Activated CD8-positive, alpha-beta T cell treated with anti-CD3 and anti-CD28 coated beads for 36 hours (primary cell): ENCODE measurements at regions not wholly inside any gene's neighbourhood (a gene's known extent, or its start where the extent isn't known, plus 50 kb on each side); places are given as distances from the start of the nearest gene placed in this dataset.

Experiments used
- ATAC-seq: fragments of 200-7000 bp; cut with Tn5 transposase; one replicate; pipeline ENCODE4 v1.10.0; 2021; ENCODE audit warnings: mild to moderate bottlenecking, moderate library complexity
- CTCF ChIA-PET: fragments of 350-600 bp; sonication (Branson Sonifier 250); formaldehyde crosslinking; loops from one replicate; lab custom pipeline; 2021; ENCODE audit warnings: antibody characterized with exemption; lab: Charles Lee
- POLR2A ChIA-PET: fragments of 350-600 bp; sonication (Branson Sonifier 250); formaldehyde crosslinking; loops from one replicate; lab custom pipeline; 2021; ENCODE audit warnings: antibody characterized with exemption; lab: Charles Lee
- DNase-seq: peaks from one replicate; pipeline ENCODE4 v3.0.0-alpha.2; 2020
- H3K27ac Mint-ChIP-seq: one replicate; pipeline ENCODE4 v1.8.0; 2021; ENCODE audit warnings: mild to moderate bottlenecking, mixed read lengths
- H3K27me3 Mint-ChIP-seq: one replicate; pipeline ENCODE4 v1.8.0; 2021; ENCODE audit warnings: mixed read lengths
- H3K36me3 Mint-ChIP-seq: one replicate; pipeline ENCODE4 v1.8.0; 2021; ENCODE audit warnings: low read depth, mixed read lengths
- H3K4me1 Mint-ChIP-seq: one replicate; pipeline ENCODE4 v1.8.0; 2021; ENCODE audit warnings: low read depth, mixed read lengths
- H3K4me3 Mint-ChIP-seq: one replicate; pipeline ENCODE4 v1.8.0; 2021; ENCODE audit warnings: mild to moderate bottlenecking, moderate library complexity, mixed read lengths
- H3K9me3 Mint-ChIP-seq: one replicate; pipeline ENCODE4 v1.8.0; 2021; ENCODE audit warnings: mixed read lengths
- intact Hi-C: fragments of 100-400 bp; cut with micrococcal nuclease; formaldehyde crosslinking; loops from one replicate; pipeline ENCODE4 v1.10.0; 2022
- TF ChIP-seq, protein P1 (sequence below): fragments of 200-600 bp; IDR thresholded peaks from one replicate; pipeline ENCODE4 v1.8.0; 2022; ENCODE audit warnings: antibody characterized with exemption, mild to moderate bottlenecking

DNA sequence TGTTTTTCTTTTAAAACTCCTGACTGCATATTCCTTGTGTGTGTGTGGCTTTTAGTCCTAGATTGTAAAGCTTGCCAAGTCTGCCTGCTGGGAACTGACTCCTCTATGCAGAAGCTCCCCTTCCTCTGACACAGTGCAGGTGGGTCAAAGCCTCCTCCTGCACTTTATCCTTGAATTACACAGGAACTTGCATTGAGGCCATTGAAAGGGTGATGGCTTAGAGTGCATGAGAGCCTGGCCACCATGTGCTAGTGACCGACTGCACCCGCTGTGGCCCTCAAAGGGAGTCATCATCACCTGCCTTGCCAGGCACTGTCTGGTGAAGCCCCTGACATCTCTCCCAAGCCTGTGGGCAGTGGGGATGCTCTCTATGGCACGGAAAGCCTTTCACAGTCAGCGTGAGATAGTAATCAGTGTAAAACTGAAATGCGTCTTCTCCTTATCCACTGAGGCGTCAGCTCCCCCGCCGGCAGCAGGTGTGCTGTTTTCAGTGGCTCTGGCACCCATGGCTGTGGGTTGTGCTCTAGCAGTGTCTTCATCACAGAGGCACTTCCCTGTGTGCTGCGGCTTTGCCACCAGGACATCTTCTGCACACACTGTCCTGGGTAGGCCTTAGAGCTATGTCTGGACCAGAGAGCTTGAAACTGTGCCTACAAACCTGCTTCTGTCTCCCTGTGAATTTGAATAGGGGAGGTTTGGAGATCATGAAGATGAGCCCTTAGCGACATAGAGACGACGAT is 87.9 kb downstream of the THBS2 start:
- TF ChIP-seq, protein P1, sequence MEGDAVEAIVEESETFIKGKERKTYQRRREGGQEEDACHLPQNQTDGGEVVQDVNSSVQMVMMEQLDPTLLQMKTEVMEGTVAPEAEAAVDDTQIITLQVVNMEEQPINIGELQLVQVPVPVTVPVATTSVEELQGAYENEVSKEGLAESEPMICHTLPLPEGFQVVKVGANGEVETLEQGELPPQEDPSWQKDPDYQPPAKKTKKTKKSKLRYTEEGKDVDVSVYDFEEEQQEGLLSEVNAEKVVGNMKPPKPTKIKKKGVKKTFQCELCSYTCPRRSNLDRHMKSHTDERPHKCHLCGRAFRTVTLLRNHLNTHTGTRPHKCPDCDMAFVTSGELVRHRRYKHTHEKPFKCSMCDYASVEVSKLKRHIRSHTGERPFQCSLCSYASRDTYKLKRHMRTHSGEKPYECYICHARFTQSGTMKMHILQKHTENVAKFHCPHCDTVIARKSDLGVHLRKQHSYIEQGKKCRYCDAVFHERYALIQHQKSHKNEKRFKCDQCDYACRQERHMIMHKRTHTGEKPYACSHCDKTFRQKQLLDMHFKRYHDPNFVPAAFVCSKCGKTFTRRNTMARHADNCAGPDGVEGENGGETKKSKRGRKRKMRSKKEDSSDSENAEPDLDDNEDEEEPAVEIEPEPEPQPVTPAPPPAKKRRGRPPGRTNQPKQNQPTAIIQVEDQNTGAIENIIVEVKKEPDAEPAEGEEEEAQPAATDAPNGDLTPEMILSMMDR, result no peak
- no peaks in the 10 kb centered on the region for H3K27me3 Mint-ChIP-seq
- H3K9me3 Mint-ChIP-seq, result no peaks in the 10 kb centered on the region
- intact Hi-C loops, result no loop called here
- ChIA-PET CTCF (no interaction called here), POLR2A (no interaction called here)
- H3K4me3 Mint-ChIP-seq, result no peak overlapping the region
- DNase-seq, result no peak
- no peaks in the 10 kb centered on the region for H3K36me3 Mint-ChIP-seq
- H3K4me1 Mint-ChIP-seq, result peaks cover 5% of the 10 kb centered on the region
- H3K27ac Mint-ChIP-seq, result no peak overlapping the region
- ATAC-seq, result no peak

DNA sequence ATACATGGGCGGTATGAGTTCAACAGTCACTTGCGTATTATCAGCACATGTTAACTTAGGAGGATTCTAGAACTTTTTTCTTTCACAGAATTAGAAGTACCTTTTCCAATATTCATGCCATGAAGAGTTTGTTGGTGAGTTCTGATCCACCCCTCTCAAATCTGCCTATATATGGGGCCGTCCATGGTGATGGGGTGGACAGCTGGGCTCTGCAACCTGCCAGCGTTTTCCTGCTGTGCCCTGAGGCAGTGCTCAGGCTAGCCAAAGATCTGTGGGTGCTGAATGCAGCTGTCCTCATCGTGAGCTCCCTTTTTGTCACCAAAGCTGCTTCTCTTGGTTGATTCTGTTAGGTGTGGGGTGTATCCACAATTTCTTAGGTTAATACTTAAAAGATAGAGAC is 88.7 kb downstream of the THBS2 start:
- H3K27me3 Mint-ChIP-seq, result no peaks in the 10 kb centered on the region
- TF ChIP-seq, protein P1, result no peak
- peaks cover 5% of the 10 kb centered on the region for H3K4me1 Mint-ChIP-seq
- DNase-seq, result no peak
- CTCF ChIA-PET, result no interaction called here
- no peaks in the 10 kb centered on the region for H3K36me3 Mint-ChIP-seq
- no peak overlapping the region for H3K4me3 Mint-ChIP-seq
- intact Hi-C loops, result no loop called here
- POLR2A ChIA-PET, result no interaction called here
- no peak overlapping the region for H3K27ac Mint-ChIP-seq
- no peaks in the 10 kb centered on the region for H3K9me3 Mint-ChIP-seq
- ATAC-seq, result no peak

DNA sequence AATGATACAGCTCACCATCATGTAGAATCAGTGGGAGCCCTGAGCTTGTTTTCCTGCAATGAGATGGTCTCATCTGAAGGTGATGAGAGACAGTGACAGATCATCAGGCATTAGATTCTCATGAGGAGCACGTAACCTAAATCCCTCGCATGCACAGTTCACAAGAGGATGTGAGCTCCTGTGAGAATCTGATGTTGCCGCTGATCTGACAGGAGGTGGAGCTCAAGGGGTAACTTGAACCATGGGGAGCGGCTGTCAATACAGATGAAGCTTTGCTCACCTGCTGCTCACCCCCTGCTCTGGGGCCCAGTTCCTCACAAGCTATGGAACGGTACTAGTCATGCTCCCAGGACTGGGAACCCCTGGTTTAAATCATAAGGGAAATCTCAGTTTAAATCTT is 89.2 kb downstream of the THBS2 start:
- no peak overlapping the region for H3K27ac Mint-ChIP-seq
- no peaks in the 10 kb centered on the region for H3K9me3 Mint-ChIP-seq
- ChIA-PET CTCF (no interaction called here), POLR2A (no interaction called here)
- TF ChIP-seq, protein P1, result no peak
- ATAC-seq, result no peak
- H3K27me3 Mint-ChIP-seq, result no peaks in the 10 kb centered on the region
- H3K4me3 Mint-ChIP-seq, result no peak overlapping the region
- no peak for DNase-seq
- intact Hi-C loops, result no loop called here
- H3K36me3 Mint-ChIP-seq, result no peaks in the 10 kb centered on the region
- peaks cover 5% of the 10 kb centered on the region for H3K4me1 Mint-ChIP-seq

DNA sequence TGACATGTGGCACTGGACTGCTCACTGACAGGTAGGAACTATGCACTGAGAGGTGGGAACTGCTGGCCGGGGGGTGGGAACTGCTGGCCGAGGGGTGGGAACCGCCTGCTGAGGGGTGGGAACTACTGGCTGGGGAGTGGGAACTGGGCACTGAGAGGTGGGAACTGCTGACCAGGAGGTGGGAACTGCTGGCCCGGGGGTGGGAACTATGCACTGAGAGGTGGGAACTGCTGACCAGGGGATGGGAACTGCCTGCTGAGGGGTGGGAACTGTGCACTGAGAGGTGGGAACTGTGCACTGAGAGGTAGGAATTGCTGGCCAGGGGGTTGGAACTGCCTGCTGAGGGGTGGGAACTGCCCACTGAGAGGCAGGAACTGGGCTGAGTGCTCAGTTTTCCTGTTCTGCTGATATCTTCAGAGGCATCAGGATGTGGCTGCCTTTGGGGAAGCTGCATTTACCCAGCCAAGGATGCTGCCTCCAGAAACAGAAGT is 90.2 kb downstream of the THBS2 start:
- Mint-ChIP-seq H3K36me3 (no peaks in the 10 kb centered on the region), H3K27ac (no peak overlapping the region), H3K9me3 (no peaks in the 10 kb centered on the region), H3K4me3 (no peak overlapping the region), H3K27me3 (no peaks in the 10 kb centered on the region), H3K4me1 (peaks cover 5% of the 10 kb centered on the region)
- POLR2A ChIA-PET, result no interaction called here
- intact Hi-C loops, result no loop called here
- TF ChIP-seq, protein P1, result no peak
- DNase-seq (no peak), ATAC-seq (no peak)
- CTCF ChIA-PET, result no interaction called here

DNA sequence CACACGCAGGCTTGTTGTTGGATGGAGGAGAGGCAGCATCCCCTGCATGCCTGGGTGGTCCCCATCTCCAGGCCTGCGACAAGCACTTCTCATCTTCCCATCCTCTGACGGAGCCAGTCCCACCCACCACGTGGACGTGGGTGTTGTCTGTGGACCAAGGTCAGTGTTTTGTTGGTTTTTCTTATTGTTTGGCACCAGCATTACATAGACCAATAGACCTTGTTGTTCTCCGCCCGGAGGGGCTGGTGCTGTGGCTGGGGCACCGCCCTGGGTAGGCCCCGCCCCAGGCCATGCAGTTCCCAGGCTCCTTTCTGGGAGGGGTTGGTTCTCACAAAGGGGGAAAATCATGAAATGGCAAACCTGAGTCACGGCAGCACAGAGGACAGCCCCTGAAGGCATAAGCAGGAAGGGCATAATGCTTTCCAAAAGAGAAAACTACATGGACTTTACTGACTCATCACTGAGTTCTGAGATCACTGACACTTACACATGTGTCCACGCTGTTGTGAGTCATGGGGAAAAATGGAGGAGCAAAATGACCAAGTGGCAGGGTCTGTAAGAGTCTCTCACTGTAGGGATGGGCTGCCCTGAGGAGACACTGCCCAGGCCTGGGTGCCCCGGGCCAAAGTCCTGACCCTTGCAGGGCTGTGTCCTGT is 90.8 kb downstream of the THBS2 start:
- DNase-seq (peak; percentile 23), ATAC-seq (peak; percentile 68)
- TF ChIP-seq, protein P1, result no peak
- Mint-ChIP-seq H3K27ac (no peak overlapping the region), H3K4me1 (peaks cover 5% of the 10 kb centered on the region), H3K36me3 (no peaks in the 10 kb centered on the region), H3K4me3 (no peak overlapping the region), H3K9me3 (no peaks in the 10 kb centered on the region), H3K27me3 (no peaks in the 10 kb centered on the region)
- intact Hi-C loops, result no loop called here
- CTCF ChIA-PET, result no interaction called here
- POLR2A ChIA-PET, result no interaction called here
